Progenitor cell of endocrine pancreas (in vitro differentiated cells): ENCODE measurements at regions not wholly inside any gene's neighbourhood (a gene's known extent, or its start where the extent isn't known, plus 50 kb on each side); places are given as distances from the start of the nearest gene placed in this dataset.

Source experiments
- DNase-seq: peaks from one replicate; pipeline ENCODE4 v3.0.0; 2021; ENCODE audit warnings: low spot score; ENCODE audit not compliant: unreplicated experiment
- H3K27ac Mint-ChIP-seq: 2 replicates; pipeline ENCODE4 v1.8.0; 2021; ENCODE audit warnings: mild to moderate bottlenecking, moderate library complexity, mixed read lengths
- H3K27me3 Mint-ChIP-seq: 2 replicates; pipeline ENCODE4 v1.8.0; 2021; ENCODE audit warnings: mixed read lengths
- H3K36me3 Mint-ChIP-seq: 2 replicates; pipeline ENCODE4 v1.8.0; 2022; ENCODE audit warnings: mixed read lengths; ENCODE audit not compliant: insufficient read depth
- H3K4me1 Mint-ChIP-seq: 2 replicates; pipeline ENCODE4 v1.8.0; 2021; ENCODE audit warnings: low read depth, mixed read lengths
- H3K4me3 Mint-ChIP-seq: 2 replicates; pipeline ENCODE4 v1.8.0; 2021; ENCODE audit warnings: low read depth, mild to moderate bottlenecking, moderate library complexity, mixed read lengths
- H3K9me3 Mint-ChIP-seq: 2 replicates; pipeline ENCODE4 v1.8.0; 2021; ENCODE audit warnings: low read depth, mixed read lengths
- TF ChIP-seq, protein P1 (sequence below): fragments of 200-600 bp; sonication (generic); IDR thresholded peaks from one replicate; pipeline ENCODE4 v1.5.0; 2021; ENCODE audit warnings: antibody characterized with exemption, mild to moderate bottlenecking; ENCODE audit not compliant: unreplicated experiment

DNA sequence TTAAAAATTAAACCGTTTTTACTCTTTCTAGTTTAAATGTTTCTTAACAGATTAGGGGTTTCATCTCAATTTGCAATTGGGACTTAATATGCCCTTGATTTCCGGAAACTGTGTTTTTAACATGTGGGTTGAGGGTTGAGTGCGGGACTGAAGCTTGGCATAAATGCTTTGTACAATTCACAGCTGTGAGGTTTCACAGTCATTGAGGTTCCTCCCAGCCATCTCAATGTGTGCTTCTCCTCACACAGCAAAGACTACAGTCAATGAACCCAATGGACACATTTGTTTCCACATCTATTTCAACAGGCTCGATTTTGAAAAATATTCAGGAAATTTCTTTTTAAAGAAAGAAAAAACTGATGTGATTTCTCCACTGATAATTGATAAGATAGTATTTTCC, 328.6 kb downstream of the TBC1D4 start:
- no peak overlapping the region for H3K27ac Mint-ChIP-seq
- no peak for DNase-seq
- TF ChIP-seq, protein P1, sequence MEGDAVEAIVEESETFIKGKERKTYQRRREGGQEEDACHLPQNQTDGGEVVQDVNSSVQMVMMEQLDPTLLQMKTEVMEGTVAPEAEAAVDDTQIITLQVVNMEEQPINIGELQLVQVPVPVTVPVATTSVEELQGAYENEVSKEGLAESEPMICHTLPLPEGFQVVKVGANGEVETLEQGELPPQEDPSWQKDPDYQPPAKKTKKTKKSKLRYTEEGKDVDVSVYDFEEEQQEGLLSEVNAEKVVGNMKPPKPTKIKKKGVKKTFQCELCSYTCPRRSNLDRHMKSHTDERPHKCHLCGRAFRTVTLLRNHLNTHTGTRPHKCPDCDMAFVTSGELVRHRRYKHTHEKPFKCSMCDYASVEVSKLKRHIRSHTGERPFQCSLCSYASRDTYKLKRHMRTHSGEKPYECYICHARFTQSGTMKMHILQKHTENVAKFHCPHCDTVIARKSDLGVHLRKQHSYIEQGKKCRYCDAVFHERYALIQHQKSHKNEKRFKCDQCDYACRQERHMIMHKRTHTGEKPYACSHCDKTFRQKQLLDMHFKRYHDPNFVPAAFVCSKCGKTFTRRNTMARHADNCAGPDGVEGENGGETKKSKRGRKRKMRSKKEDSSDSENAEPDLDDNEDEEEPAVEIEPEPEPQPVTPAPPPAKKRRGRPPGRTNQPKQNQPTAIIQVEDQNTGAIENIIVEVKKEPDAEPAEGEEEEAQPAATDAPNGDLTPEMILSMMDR, result no peak
- no peaks in the 10 kb centered on the region for H3K4me1 Mint-ChIP-seq
- H3K4me3 Mint-ChIP-seq, result no peak overlapping the region
- peaks cover 6% of the 10 kb centered on the region for H3K27me3 Mint-ChIP-seq
- peaks cover 20% of the 10 kb centered on the region for H3K9me3 Mint-ChIP-seq
- peaks cover 1% of the 10 kb centered on the region for H3K36me3 Mint-ChIP-seq

DNA sequence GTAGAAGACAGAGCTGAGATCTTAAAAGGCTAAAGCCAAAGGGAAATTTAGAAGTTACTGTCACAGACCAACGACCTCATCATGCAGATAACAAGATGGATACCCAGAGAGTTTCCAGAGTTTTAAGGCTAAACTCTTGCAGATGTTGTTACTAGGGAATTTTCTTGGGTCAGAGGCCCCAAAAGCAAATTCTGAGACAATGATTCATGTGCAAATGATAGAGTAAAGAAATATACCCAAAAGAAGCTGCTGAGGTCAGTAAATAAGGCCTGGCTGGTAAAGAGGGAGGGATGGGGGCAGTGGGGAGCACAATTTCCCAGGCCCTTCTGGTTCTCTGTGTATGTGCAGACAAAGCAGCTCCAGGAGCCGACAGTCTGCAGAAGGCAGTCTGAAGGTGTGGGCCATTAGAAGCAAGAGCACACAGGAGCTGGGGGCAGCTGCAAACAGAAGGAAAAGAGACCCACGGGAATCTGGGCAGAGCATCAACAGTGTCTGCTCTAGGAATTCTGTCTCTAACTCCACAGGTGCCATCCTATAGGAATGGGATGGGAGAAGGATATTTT, 330.8 kb downstream of the TBC1D4 start:
- no peak overlapping the region for H3K27ac Mint-ChIP-seq
- H3K36me3 Mint-ChIP-seq, result peaks cover 1% of the 10 kb centered on the region
- H3K9me3 Mint-ChIP-seq, result peaks cover 9% of the 10 kb centered on the region
- TF ChIP-seq, protein P1, result no peak
- no peak for DNase-seq
- no peak overlapping the region for H3K4me3 Mint-ChIP-seq
- H3K27me3 Mint-ChIP-seq, result peaks cover 6% of the 10 kb centered on the region
- H3K4me1 Mint-ChIP-seq, result no peaks in the 10 kb centered on the region

DNA sequence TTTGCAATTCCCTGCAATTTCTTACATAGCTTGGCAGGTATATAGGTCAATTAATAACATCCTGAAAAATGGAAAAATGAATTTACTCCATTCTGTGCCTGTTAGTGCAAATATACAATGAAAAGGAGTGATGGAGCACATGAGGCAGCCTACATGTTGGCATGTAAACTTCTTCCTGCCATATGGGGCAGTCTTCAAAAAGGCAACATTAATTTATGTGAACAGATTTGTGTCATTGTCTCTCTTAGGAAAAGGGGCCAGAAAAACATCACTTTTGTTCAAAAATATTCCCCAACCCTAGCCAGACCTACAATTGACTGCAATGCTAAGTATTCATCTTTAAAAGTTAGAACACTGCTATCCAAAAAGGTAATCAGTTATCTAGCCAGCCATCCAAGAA, 332.2 kb downstream of the TBC1D4 start:
- Mint-ChIP-seq H3K9me3 (peaks cover 8% of the 10 kb centered on the region), H3K36me3 (peaks cover 1% of the 10 kb centered on the region), H3K4me1 (no peaks in the 10 kb centered on the region), H3K27me3 (peaks cover 6% of the 10 kb centered on the region), H3K4me3 (no peak overlapping the region), H3K27ac (no peak overlapping the region)
- TF ChIP-seq, protein P1, result no peak
- no peak for DNase-seq

DNA sequence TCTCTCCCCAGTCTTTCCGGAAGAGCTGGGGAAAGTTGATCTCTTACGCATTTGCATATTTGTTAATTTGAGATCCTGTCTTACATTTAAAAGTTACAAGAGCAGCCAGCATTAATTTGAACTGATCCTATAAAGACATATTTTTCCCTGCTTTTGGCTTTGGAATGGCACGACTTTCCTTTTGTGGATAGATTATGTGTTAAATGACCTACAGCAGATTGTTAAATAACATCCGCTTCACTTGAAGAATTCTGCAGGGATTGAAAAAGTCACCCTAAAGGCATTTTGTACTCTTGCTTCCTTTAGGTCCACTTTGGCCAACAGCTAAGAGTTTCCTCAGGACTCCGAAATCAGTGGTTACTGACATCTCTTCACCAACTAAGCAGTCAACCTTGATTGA, 334.0 kb downstream of the TBC1D4 start:
- H3K4me3 Mint-ChIP-seq, result no peak overlapping the region
- no peak for DNase-seq
- peaks cover 1% of the 10 kb centered on the region for H3K36me3 Mint-ChIP-seq
- H3K27ac Mint-ChIP-seq, result no peak overlapping the region
- H3K27me3 Mint-ChIP-seq, result peaks cover 6% of the 10 kb centered on the region
- H3K9me3 Mint-ChIP-seq, result peaks cover 8% of the 10 kb centered on the region
- H3K4me1 Mint-ChIP-seq, result no peaks in the 10 kb centered on the region
- TF ChIP-seq, protein P1, result no peak

DNA sequence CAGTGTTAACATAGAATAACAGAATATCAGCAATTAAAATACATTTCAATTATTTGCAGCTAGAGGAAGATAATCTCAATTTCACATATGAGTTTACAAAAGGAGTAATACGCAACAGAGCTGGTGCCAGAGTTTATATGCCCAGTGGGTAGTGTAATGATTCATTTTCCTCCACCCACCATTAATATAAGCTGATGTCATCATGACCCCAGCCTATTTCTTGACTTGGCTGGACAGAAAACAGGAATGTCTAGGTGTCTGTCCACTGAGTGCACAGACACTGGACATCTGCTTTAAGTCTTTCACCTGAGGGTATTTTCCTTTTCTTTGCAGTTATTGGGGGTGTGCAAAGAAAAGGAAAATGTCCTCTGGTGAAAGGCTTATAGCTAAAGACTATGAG, 335.5 kb downstream of the TBC1D4 start:
- DNase-seq, result no peak
- Mint-ChIP-seq H3K4me1 (no peaks in the 10 kb centered on the region), H3K27ac (no peak overlapping the region), H3K9me3 (no peaks in the 10 kb centered on the region), H3K27me3 (peaks cover 6% of the 10 kb centered on the region), H3K4me3 (no peak overlapping the region), H3K36me3 (no peaks in the 10 kb centered on the region)
- TF ChIP-seq, protein P1, result no peak
